Fibroblast of lung (primary cell): ENCODE measurements at regions not wholly inside any gene's neighbourhood (a gene's known extent, or its start where the extent isn't known, plus 50 kb on each side); places are given as distances from the start of the nearest gene placed in this dataset.

ENCODE experiments used
- DNase-seq, 2 donors: peaks; one replicate each; pipeline versions ENCODE4 v3.0.0 to v3.0.0-alpha.2; 2010; ENCODE audit warnings: low read depth in 2 of 2
- H2AFZ ChIP-seq: 2 replicates; pipeline ENCODE4 v1.5.1; 2012; ENCODE audit warnings: low read length, control low read depth, inconsistent platforms
- H3K27ac ChIP-seq: 2 replicates; pipeline ENCODE4 v1.5.1; 2011; ENCODE audit warnings: low read length, control low read depth; ENCODE audit not compliant: insufficient read depth
- H3K27me3 ChIP-seq: 2 replicates; pipeline ENCODE4 v1.5.1; 2011; ENCODE audit warnings: mild to moderate bottlenecking, low read length; ENCODE audit not compliant: control insufficient read depth, insufficient read depth
- H3K36me3 ChIP-seq: 2 replicates; pipeline ENCODE4 v1.5.1; 2011; ENCODE audit warnings: low read length; ENCODE audit not compliant: control insufficient read depth, insufficient read depth
- H3K4me1 ChIP-seq: 2 replicates; pipeline ENCODE4 v1.5.1; 2011; ENCODE audit warnings: low read length; ENCODE audit not compliant: control insufficient read depth, insufficient read depth; ENCODE audit errors: extremely low read depth
- H3K4me2 ChIP-seq: 2 replicates; pipeline ENCODE4 v1.5.1; 2011; ENCODE audit warnings: low read length, control low read depth; ENCODE audit not compliant: insufficient read depth; ENCODE audit errors: extremely low read depth
- H3K4me3 ChIP-seq, 4 experiments: fragments of 200-600 bp in 1 of 4; sonication (generic) in 1 of 4; replicated peaks in 1 of 4; 2 replicates each; pipeline ENCODE4 v1.5.1; 2011 to 2016; ENCODE audit warnings: low read length in 4 of 4, low read depth in 3 of 4, mild to moderate bottlenecking in 3 of 4, control low read depth in 2 of 4, inconsistent platforms in 1 of 4, mixed read lengths in 1 of 4; ENCODE audit not compliant: insufficient read depth in 1 of 4; ENCODE audit errors: control extremely low read depth in 1 of 4
- H3K79me2 ChIP-seq: 2 replicates; pipeline ENCODE4 v1.5.1; 2012; ENCODE audit warnings: mild to moderate bottlenecking, low read length, inconsistent platforms; ENCODE audit not compliant: control insufficient read depth, insufficient read depth
- H3K9ac ChIP-seq: 2 replicates; pipeline ENCODE4 v1.5.1; 2011; ENCODE audit warnings: mild to moderate bottlenecking, low read length, control low read depth; ENCODE audit not compliant: insufficient read depth
- H3K9me3 ChIP-seq: 2 replicates; pipeline ENCODE4 v1.5.1; 2012; ENCODE audit warnings: low read depth, low read length; ENCODE audit not compliant: control insufficient read depth, insufficient read depth
- H4K20me1 ChIP-seq: 2 replicates; pipeline ENCODE4 v1.5.1; 2011; ENCODE audit warnings: low read length; ENCODE audit not compliant: control insufficient read depth, insufficient read depth; ENCODE audit errors: extremely low read depth
- CTCF ChIP-seq, 2 donors: IDR thresholded peaks in 1 of 2; conservative IDR thresholded peaks in 1 of 2; 1 replicate in 1 of 2; 2 replicates in 1 of 2; pipeline ENCODE4 v1.5.1; 2011 to 2012; ENCODE audit warnings: low read length in 2 of 2, control low read depth in 1 of 2, inconsistent platforms in 1 of 2, low read depth in 1 of 2, mild to moderate bottlenecking in 1 of 2
- EZH2 ChIP-seq: IDR thresholded peaks from 2 replicates; pipeline ENCODE4 v1.5.1; 2012; ENCODE audit warnings: low read length, control low read depth, mild to moderate bottlenecking; ENCODE audit errors: missing control alignments

DNA sequence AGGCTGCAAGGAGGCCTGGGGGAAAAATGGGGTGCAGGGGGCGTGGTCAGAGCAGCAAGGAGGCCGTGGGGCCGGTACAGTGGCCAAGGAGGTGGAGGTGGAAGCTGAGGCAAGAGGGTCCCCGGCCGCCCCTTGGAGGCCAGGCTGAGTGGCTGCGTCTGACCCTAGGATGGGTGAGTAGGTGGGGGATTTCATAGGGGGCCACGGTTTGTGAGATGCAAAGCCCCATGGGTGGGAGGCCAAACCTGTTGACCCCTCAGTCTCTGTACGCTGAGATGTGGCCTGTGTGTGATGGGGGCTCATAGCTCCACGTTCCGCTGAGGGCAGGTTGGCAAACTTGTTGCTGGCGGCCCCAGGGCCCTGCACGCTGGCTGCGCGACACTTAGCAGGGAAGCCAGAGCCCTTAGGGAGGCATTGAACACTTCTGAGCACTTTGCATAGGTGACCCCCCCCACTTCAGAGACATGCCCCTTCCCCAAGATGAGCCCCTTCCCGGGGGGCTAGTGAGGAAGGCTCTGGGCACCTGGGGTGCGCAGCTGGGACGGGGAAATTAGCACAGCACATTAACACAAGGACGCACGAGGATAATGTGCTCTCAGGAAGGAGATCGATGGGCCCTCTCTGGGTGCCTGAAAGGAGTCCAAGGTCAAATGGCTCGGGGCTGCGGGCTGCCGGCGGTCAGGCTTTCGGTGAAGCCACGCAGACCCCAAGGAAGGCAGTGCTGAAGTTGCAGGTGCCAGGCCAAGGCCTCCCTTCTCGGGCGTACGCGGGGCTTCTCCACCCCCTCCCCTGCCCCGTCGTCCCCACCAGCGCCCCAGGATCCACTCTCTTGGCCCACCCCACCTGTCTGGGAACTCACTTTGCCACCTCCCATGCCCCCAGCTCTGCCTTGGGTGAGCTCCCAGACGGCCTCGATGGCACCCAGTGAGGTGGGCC, 107.4 kb downstream of the HMX1 start:
- no peak overlapping the region for H3K27ac ChIP-seq
- no peaks in the 10 kb centered on the region for H3K4me1 ChIP-seq
- H3K4me3 ChIP-seq = no peak overlapping the region
- TF ChIP-seq EZH2 = no peak
- no peak for TF ChIP-seq CTCF (conservative IDR thresholded peaks at IDR 0.05 in 1 of 2, IDR thresholded peaks at IDR 0.05 in 1 of 2; ENCODE audit: low read depth in 1 of 2, low read length in 2 of 2)
- no peak overlapping the region for H3K9ac ChIP-seq
- no peaks in the 10 kb centered on the region for H3K36me3 ChIP-seq
- no peaks in the 10 kb centered on the region for H4K20me1 ChIP-seq
- H3K9me3 ChIP-seq = no peaks in the 10 kb centered on the region
- H3K79me2 ChIP-seq = no peaks in the 10 kb centered on the region
- no peak overlapping the region for H2AFZ ChIP-seq
- H3K27me3 ChIP-seq = no peaks in the 10 kb centered on the region
- DNase-seq = no peak
- H3K4me2 ChIP-seq = no peak overlapping the region

DNA sequence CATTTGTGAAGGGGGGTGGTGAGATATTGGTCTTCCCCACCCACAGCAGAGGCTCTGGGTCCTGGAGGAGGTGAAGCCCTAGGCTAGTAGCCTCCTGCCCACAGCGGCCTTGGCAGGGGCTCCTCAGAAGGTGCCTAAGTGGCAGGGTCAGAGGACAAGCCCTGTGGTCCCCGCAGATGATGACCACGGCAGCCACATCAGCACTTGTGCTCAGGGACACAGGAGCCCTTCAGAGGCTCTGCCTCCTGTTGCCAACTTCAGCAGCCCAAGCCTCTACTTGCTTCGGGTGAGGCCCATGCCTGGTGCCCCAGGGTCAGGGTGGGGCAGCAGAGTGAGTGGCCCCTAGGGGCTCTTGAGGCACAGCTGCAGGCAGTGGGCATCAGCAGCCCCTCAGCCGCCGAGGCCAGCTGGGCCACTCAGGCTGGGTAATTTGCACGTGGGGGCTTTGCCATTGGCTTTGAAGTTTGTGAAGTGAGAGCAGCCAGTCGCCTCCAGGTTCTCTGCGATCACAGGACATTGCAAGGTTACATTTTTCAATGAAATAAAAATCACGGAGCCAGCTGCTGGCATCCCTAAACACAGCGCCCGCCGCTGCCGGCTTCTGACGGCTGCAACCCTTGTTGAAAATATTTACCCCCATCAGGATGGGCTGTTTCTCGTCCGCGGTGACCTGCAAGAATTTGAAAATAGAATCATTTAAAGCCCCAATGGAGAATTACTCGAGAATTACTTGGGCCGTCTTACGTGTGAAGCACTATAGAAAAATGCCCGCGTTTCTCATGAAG, 108.5 kb downstream of the HMX1 start:
- H3K4me1 ChIP-seq = no peaks in the 10 kb centered on the region
- no peak overlapping the region for H2AFZ ChIP-seq
- TF ChIP-seq CTCF (conservative IDR thresholded peaks at IDR 0.05 in 1 of 2, IDR thresholded peaks at IDR 0.05 in 1 of 2; ENCODE audit: low read depth in 1 of 2, low read length in 2 of 2) (no peak), EZH2 (no peak)
- no peaks in the 10 kb centered on the region for H3K27me3 ChIP-seq
- no peaks in the 10 kb centered on the region for H3K79me2 ChIP-seq
- no peak overlapping the region for H3K4me2 ChIP-seq
- no peak for DNase-seq
- H4K20me1 ChIP-seq = no peaks in the 10 kb centered on the region
- no peaks in the 10 kb centered on the region for H3K36me3 ChIP-seq
- no peaks in the 10 kb centered on the region for H3K9me3 ChIP-seq
- no peak overlapping the region for H3K9ac ChIP-seq
- no peak overlapping the region for H3K4me3 ChIP-seq
- no peak overlapping the region for H3K27ac ChIP-seq

DNA sequence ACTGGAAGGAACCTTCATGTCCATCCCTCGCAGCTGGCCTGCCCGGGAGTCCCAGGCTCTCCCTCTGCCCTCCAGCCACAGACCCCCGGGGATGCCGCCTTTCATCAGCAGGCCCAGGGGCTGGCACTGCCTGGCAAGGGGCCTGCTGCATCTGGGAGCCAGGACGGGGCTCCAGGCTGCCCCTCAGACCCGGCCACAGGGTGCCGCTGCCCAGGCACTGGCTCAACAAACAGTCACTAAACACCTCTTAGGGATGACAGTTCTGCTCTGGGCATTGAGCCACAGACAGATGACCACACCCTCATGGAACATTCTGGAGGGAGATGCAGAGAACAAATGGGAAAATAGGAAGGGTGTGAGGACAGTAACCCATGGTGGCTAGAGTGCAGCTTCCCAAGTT, 109.3 kb downstream of the HMX1 start:
- H3K4me2 ChIP-seq = no peak overlapping the region
- TF ChIP-seq EZH2 (no peak), CTCF (conservative IDR thresholded peaks at IDR 0.05 in 1 of 2, IDR thresholded peaks at IDR 0.05 in 1 of 2; ENCODE audit: low read depth in 1 of 2, low read length in 2 of 2) (no peak)
- no peaks in the 10 kb centered on the region for H4K20me1 ChIP-seq
- H3K27me3 ChIP-seq = no peaks in the 10 kb centered on the region
- H3K4me3 ChIP-seq = no peak overlapping the region
- H2AFZ ChIP-seq = no peak overlapping the region
- no peaks in the 10 kb centered on the region for H3K4me1 ChIP-seq
- H3K27ac ChIP-seq = no peak overlapping the region
- no peak for DNase-seq
- no peaks in the 10 kb centered on the region for H3K9me3 ChIP-seq
- H3K79me2 ChIP-seq = no peaks in the 10 kb centered on the region
- H3K36me3 ChIP-seq = no peaks in the 10 kb centered on the region
- H3K9ac ChIP-seq = no peak overlapping the region
